CD14-positive monocyte (primary cell): ENCODE measurements at regions not wholly inside any gene's neighbourhood (a gene's known extent, or its start where the extent isn't known, plus 50 kb on each side); places are given as distances from the start of the nearest gene placed in this dataset.
"Not testable (repeated sequence)": the region's sequence is repeated elsewhere in the genome, so short reads cannot be mapped to it uniquely, and the experiment has no call there.

Source experiments
- DNase-seq, 3 donors: peaks; one replicate each; pipeline ENCODE4 v3.0.0-alpha.2; 2011 to 2022
- H2AFZ ChIP-seq: 2 replicates; pipeline ENCODE4 v1.6.0; 2012; ENCODE audit warnings: mild to moderate bottlenecking, low read depth, low read length, inconsistent platforms; ENCODE audit not compliant: insufficient read depth, poor library complexity, severe bottlenecking
- H3K27ac ChIP-seq, 2 donors: 1 replicate in 1 of 2; 2 replicates in 1 of 2; pipeline ENCODE4 v1.5.1; 2012 to 2013; ENCODE audit warnings: low read length in 2 of 2, control low read depth in 1 of 2, inconsistent platforms in 1 of 2, low read depth in 1 of 2, mild to moderate bottlenecking in 1 of 2
- H3K27me3 ChIP-seq, 2 donors: one replicate each; pipeline versions ENCODE4 v1.6.0 to v1.6.1; 2011 to 2013; ENCODE audit warnings: low read length in 2 of 2; ENCODE audit not compliant: control insufficient read depth in 2 of 2, insufficient read depth in 2 of 2
- H3K36me3 ChIP-seq, 2 donors: replicated peaks in 1 of 2; 1 replicate in 1 of 2; 2 replicates in 1 of 2; pipeline versions ENCODE4 v1.5.1 to v1.6.1; 2012 to 2013; ENCODE audit warnings: low read length in 2 of 2, control low read depth in 1 of 2, inconsistent platforms in 1 of 2, mild to moderate bottlenecking in 1 of 2; ENCODE audit not compliant: insufficient read depth in 2 of 2, control insufficient read depth in 1 of 2
- H3K4me1 ChIP-seq, 2 donors: 1 replicate in 1 of 2; 2 replicates in 1 of 2; pipeline versions ENCODE4 v1.5.1 to v1.6.1; 2012 to 2013; ENCODE audit warnings: low read length in 2 of 2, control low read depth in 1 of 2, inconsistent platforms in 1 of 2, mild to moderate bottlenecking in 1 of 2, moderate library complexity in 1 of 2; ENCODE audit not compliant: insufficient read depth in 2 of 2, control insufficient read depth in 1 of 2
- H3K4me2 ChIP-seq: replicated peaks from 2 replicates; pipeline ENCODE3; 2012; ENCODE audit warnings: low read length, moderate library complexity, mild to moderate bottlenecking; ENCODE audit not compliant: poor library complexity, severe bottlenecking; ENCODE audit errors: extremely low read depth
- H3K4me3 ChIP-seq, 3 experiments: fragments of 200-600 bp in 1 of 3; sonication (generic) in 1 of 3; replicated peaks in 1 of 3; 1 replicate in 2 of 3; 2 replicates in 1 of 3; pipeline ENCODE4 v1.5.1; 2011 to 2013; ENCODE audit warnings: low read length in 3 of 3, mild to moderate bottlenecking in 3 of 3, control low read depth in 2 of 3, low read depth in 2 of 3, inconsistent platforms in 1 of 3, moderate library complexity in 1 of 3
- H3K79me2 ChIP-seq: 2 replicates; pipeline ENCODE4 v1.6.0; 2012; ENCODE audit warnings: mild to moderate bottlenecking, control low read depth, inconsistent platforms, low read length, moderate library complexity; ENCODE audit not compliant: insufficient read depth
- H3K9ac ChIP-seq: 2 replicates; pipeline ENCODE4 v1.6.0; 2017; ENCODE audit warnings: low read length, mild to moderate bottlenecking; ENCODE audit not compliant: insufficient read depth, poor library complexity, severe bottlenecking
- H3K9me3 ChIP-seq, 2 donors: replicated peaks in 1 of 2; 1 replicate in 1 of 2; 2 replicates in 1 of 2; pipeline versions ENCODE4 v1.5.1 to v1.6.1; 2012 to 2013; ENCODE audit warnings: low read length in 2 of 2, control low read depth in 1 of 2; ENCODE audit not compliant: control insufficient read depth in 1 of 2, insufficient read depth in 1 of 2
- H4K20me1 ChIP-seq: 2 replicates; pipeline ENCODE4 v1.6.0; 2012; ENCODE audit warnings: mild to moderate bottlenecking, low read length, control low read depth, moderate library complexity; ENCODE audit not compliant: insufficient read depth
- H3K27ac Mint-ChIP-seq, 7 donors: one replicate each; pipeline ENCODE4 v1.8.0; 2020; ENCODE audit warnings: mild to moderate bottlenecking in 7 of 7, mixed read lengths in 7 of 7, moderate library complexity in 6 of 7, inconsistent platforms in 2 of 7
- H3K27me3 Mint-ChIP-seq, 3 donors: one replicate each; pipeline ENCODE4 v1.8.0; 2021 to 2022; ENCODE audit warnings: low read depth in 3 of 3, mild to moderate bottlenecking in 3 of 3, mixed read lengths in 3 of 3, moderate library complexity in 3 of 3, inconsistent platforms in 1 of 3
- H3K36me3 Mint-ChIP-seq, 2 donors: one replicate each; pipeline ENCODE4 v1.8.0; 2020; ENCODE audit warnings: mixed read lengths in 2 of 2, inconsistent platforms in 1 of 2, mild to moderate bottlenecking in 1 of 2
- H3K4me1 Mint-ChIP-seq: one replicate; pipeline ENCODE4 v1.8.0; 2020; ENCODE audit warnings: mild to moderate bottlenecking, mixed read lengths
- H3K4me3 Mint-ChIP-seq, 2 donors: one replicate each; pipeline ENCODE4 v1.8.0; 2020; ENCODE audit warnings: mild to moderate bottlenecking in 2 of 2, mixed read lengths in 2 of 2, moderate library complexity in 1 of 2
- H3K9me3 Mint-ChIP-seq, 7 donors: one replicate each; pipeline ENCODE4 v1.8.0; 2020 to 2022; ENCODE audit warnings: mixed read lengths in 7 of 7, mild to moderate bottlenecking in 6 of 7, moderate library complexity in 6 of 7, inconsistent platforms in 2 of 7
- WGBS: methylation state at CpG from one replicate; pipeline ENCODE4 v1.1.5; 2013; ENCODE audit warnings: missing lambda C conversion rate; ENCODE audit not compliant: insufficient coverage; 5-methylcytosine and 5-hydroxymethylcytosine counted together
- intact Hi-C, 2 donors: fragments of 100-400 bp; cut with micrococcal nuclease; formaldehyde crosslinking; loops; one replicate each; pipeline versions ENCODE4 v1.15.0 to v1.15.1; 2023
- TF ChIP-seq, protein P1 (sequence below): fragments of 200-600 bp; IDR thresholded peaks from one replicate; pipeline ENCODE4 v1.8.0; 2022; ENCODE audit warnings: antibody characterized with exemption, mild to moderate bottlenecking

DNA sequence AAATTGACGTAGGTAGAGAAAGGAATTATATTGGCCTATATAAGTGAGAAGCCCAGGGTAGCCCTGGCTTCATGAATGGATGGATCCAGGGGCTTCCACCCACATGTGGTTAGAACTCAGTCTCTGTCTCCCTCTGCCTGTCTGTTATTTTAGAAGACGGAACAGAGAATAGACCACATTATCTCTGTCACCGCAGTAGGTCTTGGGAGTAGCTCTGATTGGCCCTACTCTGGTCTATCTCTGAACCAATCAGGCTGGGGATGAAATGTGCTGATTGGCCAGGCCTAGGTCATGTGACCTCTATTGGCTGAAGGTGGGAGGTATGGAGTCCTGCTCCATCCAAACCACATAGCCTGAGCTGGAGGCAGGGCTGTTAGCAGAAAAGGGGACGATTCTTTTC is 143.0 kb upstream of the PRR23C start:
- H3K36me3 ChIP-seq, result no peaks in the 10 kb centered on the region
- no peak overlapping the region for H3K4me2 ChIP-seq
- H4K20me1 ChIP-seq, result no peaks in the 10 kb centered on the region
- H2AFZ ChIP-seq, result no peak overlapping the region
- DNase-seq, result no peak
- Mint-ChIP-seq H3K27me3 (peaks cover 0 to 8% (median 0%) of the 10 kb centered on the region in 3 donors), H3K4me3 (peak overlapping the region in 1 of 2 donors; percentile 37), H3K27ac (no peak overlapping the region), H3K4me1 (no peaks in the 10 kb centered on the region), H3K36me3 (no peaks in the 10 kb centered on the region), H3K9me3 (peaks cover 0 to 10% (median 0%) of the 10 kb centered on the region in 7 donors)
- no peaks in the 10 kb centered on the region for H3K27me3 ChIP-seq
- TF ChIP-seq, protein P1, sequence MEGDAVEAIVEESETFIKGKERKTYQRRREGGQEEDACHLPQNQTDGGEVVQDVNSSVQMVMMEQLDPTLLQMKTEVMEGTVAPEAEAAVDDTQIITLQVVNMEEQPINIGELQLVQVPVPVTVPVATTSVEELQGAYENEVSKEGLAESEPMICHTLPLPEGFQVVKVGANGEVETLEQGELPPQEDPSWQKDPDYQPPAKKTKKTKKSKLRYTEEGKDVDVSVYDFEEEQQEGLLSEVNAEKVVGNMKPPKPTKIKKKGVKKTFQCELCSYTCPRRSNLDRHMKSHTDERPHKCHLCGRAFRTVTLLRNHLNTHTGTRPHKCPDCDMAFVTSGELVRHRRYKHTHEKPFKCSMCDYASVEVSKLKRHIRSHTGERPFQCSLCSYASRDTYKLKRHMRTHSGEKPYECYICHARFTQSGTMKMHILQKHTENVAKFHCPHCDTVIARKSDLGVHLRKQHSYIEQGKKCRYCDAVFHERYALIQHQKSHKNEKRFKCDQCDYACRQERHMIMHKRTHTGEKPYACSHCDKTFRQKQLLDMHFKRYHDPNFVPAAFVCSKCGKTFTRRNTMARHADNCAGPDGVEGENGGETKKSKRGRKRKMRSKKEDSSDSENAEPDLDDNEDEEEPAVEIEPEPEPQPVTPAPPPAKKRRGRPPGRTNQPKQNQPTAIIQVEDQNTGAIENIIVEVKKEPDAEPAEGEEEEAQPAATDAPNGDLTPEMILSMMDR, result no peak
- no peak overlapping the region for H3K27ac ChIP-seq
- no peak overlapping the region for H3K4me3 ChIP-seq
- H3K4me1 ChIP-seq, result no peaks in the 10 kb centered on the region
- no peak overlapping the region for H3K9ac ChIP-seq
- no peaks in the 10 kb centered on the region for H3K79me2 ChIP-seq
- intact Hi-C loops, result no loop called here
- WGBS, result 100% methylated on average over 1 of the region's 4 CpGs
- H3K9me3 ChIP-seq, result no peaks in the 10 kb centered on the region

DNA sequence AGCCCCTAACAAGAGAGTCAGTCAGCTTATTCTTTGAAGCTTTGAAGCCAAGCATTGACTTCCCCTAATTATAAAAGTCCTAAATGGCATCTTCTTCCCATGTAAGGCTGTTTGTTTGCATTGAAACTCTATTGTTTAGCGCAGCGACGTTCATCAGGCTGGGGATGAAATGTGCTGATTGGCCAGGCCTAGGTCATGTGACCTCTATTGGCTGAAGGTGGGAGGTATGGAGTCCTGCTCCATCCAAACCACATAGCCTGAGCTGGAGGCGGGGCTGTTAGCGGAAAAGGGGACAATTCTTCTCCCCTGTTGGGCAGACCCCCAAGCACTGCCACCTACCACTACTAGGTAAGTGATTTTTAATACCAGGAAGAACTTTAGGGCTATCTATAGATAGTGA is 145.3 kb upstream of the PRR23C start:
- no peak overlapping the region for H3K27ac ChIP-seq
- H3K36me3 Mint-ChIP-seq, result no peaks in the 10 kb centered on the region
- WGBS, result no CpG with 5 or more reads among the region's 5 CpGs
- H3K4me3 ChIP-seq, result no peak overlapping the region
- H3K79me2 ChIP-seq, result no peaks in the 10 kb centered on the region
- no peaks in the 10 kb centered on the region for H3K4me1 ChIP-seq
- H3K4me3 Mint-ChIP-seq, result no peak overlapping the region
- H4K20me1 ChIP-seq, result no peaks in the 10 kb centered on the region
- H3K4me2 ChIP-seq, result no peak overlapping the region
- no peaks in the 10 kb centered on the region for H3K4me1 Mint-ChIP-seq
- intact Hi-C loops, result no loop called here
- TF ChIP-seq, protein P1, result no peak
- H3K27me3 Mint-ChIP-seq, result peaks cover 0 to 8% (median 0%) of the 10 kb centered on the region in 3 donors
- no peaks in the 10 kb centered on the region for H3K9me3 ChIP-seq
- H3K27ac Mint-ChIP-seq, result no peak overlapping the region
- peaks cover 0 to 16% (median 4%) of the 10 kb centered on the region in 7 donors for H3K9me3 Mint-ChIP-seq
- no peaks in the 10 kb centered on the region for H3K36me3 ChIP-seq
- no peak for DNase-seq
- H3K27me3 ChIP-seq, result no peaks in the 10 kb centered on the region
- H3K9ac ChIP-seq, result no peak overlapping the region
- H2AFZ ChIP-seq, result no peak overlapping the region

DNA sequence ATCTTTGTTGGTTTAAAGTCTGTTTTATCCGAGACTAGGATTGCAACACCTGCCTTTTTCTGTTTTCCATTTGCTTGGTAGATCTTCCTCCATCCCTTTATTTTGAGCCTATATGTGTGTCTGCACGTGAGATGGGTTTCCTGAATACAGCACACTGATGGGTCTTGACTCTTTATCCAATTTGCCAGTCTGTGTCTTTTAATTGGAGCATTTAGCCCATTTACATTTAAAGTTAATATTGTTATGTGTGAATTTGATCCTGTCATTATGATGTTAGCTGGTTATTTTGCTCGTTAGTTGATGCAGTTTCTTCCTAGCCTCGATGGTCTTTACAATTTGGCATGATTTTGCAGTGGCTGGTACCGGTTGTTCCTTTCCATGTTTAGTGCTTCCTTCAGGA is 149.4 kb upstream of the MRPS22 start:
- H3K9me3 ChIP-seq, result peaks cover 4 to 12% of the 10 kb centered on the region in 2 donors
- DNase-seq, H3K36me3 Mint-ChIP-seq, H3K27ac Mint-ChIP-seq, intact Hi-C loops, H2AFZ ChIP-seq, H3K27ac ChIP-seq, H3K4me1 ChIP-seq, H3K36me3 ChIP-seq, H3K4me2 ChIP-seq, H3K27me3 Mint-ChIP-seq, H3K4me3 Mint-ChIP-seq, H3K9ac ChIP-seq, H3K27me3 ChIP-seq, H3K79me2 ChIP-seq, H3K4me3 ChIP-seq, H4K20me1 ChIP-seq, H3K4me1 Mint-ChIP-seq: not testable (repeated sequence)
- no CpG with 5 or more reads among the region's 5 CpGs for WGBS
- H3K9me3 Mint-ChIP-seq, result peaks cover 10 to 34% (median 19%) of the 10 kb centered on the region in 7 donors
